ENCODE measurements at regions not wholly inside any gene's neighbourhood (a gene's known extent, or its start where the extent isn't known, plus 50 kb on each side); places are given as distances from the start of the nearest gene placed in this dataset.

- Histone ChIP-seq H3K4me3 (no peak overlapping the region), H3K4me1 (peaks cover 0 to 4% of the 10 kb centered on the region in 2 donors), H3K27ac (no peak overlapping the region), H3K27me3 (no peaks in the 10 kb centered on the region), H3K9me3 (peaks cover 0 to 16% of the 10 kb centered on the region in 2 donors), H3K36me3 (no peaks in the 10 kb centered on the region)
- TF ChIP-seq CTCF (IDR thresholded peaks at IDR 0.05), result no peak
- no peak for DNase-seq (ENCODE audit: low spot score)
These were observed 245.9 kb upstream of the TNRC6C start for GRCh38 chr17:77712578-77712977.

- Histone ChIP-seq H3K9me3 (peaks cover 0 to 16% of the 10 kb centered on the region in 2 donors), H3K4me3 (no peak overlapping the region), H3K36me3 (no peaks in the 10 kb centered on the region), H3K4me1 (peaks cover 0 to 4% of the 10 kb centered on the region in 2 donors), H3K27ac (no peak overlapping the region), H3K27me3 (no peaks in the 10 kb centered on the region)
- TF ChIP-seq CTCF (IDR thresholded peaks at IDR 0.05), result no peak
- peak; percentile 13 for DNase-seq (ENCODE audit: low spot score)
These were observed 242.1 kb upstream of the TNRC6C start for GRCh38 chr17:77716289-77716926.

GRCh38 chr17:77717941-77718668 is 240.4 kb upstream of the TNRC6C start:
- H3K27ac ChIP-seq, result no peak overlapping the region
- peaks cover 0 to 12% of the 10 kb centered on the region in 2 donors for H3K9me3 ChIP-seq
- no peaks in the 10 kb centered on the region for H3K27me3 ChIP-seq
- H3K4me1 ChIP-seq, result peaks cover 0 to 4% of the 10 kb centered on the region in 2 donors
- H3K4me3 ChIP-seq, result no peak overlapping the region
- TF ChIP-seq CTCF (IDR thresholded peaks at IDR 0.05), result no peak
- DNase-seq (ENCODE audit: low spot score), result peak; percentile 13
- H3K36me3 ChIP-seq, result no peaks in the 10 kb centered on the region

GRCh38 chr17:77718669-77718961 is 239.9 kb upstream of the TNRC6C start:
- H3K27me3 ChIP-seq, result no peaks in the 10 kb centered on the region
- no peak overlapping the region for H3K27ac ChIP-seq
- H3K9me3 ChIP-seq, result peaks cover 0 to 12% of the 10 kb centered on the region in 2 donors
- no peaks in the 10 kb centered on the region for H3K36me3 ChIP-seq
- H3K4me3 ChIP-seq, result no peak overlapping the region
- no peak for TF ChIP-seq CTCF (IDR thresholded peaks at IDR 0.05)
- peak; percentile 7 for DNase-seq (ENCODE audit: low spot score)
- peaks cover 4% of the 10 kb centered on the region in 2 donors for H3K4me1 ChIP-seq

- Histone ChIP-seq H3K27ac (no peak overlapping the region), H3K4me3 (no peak overlapping the region), H3K27me3 (no peaks in the 10 kb centered on the region), H3K4me1 (peaks cover 4 to 6% of the 10 kb centered on the region in 2 donors), H3K9me3 (peaks cover 0 to under 1% of the 10 kb centered on the region in 2 donors), H3K36me3 (no peaks in the 10 kb centered on the region)
- TF ChIP-seq CTCF (IDR thresholded peaks at IDR 0.05), result no peak
- peak; percentile 11 for DNase-seq (ENCODE audit: low spot score)
These were observed 238.7 kb upstream of the TNRC6C start for GRCh38 chr17:77719806-77720205.

Data from right atrium auricular region (tissue), 2 donors.